ENCODE measurements at regions not wholly inside any gene's neighbourhood (a gene's known extent, or its start where the extent isn't known, plus 50 kb on each side); places are given as distances from the start of the nearest gene placed in this dataset.

DNA sequence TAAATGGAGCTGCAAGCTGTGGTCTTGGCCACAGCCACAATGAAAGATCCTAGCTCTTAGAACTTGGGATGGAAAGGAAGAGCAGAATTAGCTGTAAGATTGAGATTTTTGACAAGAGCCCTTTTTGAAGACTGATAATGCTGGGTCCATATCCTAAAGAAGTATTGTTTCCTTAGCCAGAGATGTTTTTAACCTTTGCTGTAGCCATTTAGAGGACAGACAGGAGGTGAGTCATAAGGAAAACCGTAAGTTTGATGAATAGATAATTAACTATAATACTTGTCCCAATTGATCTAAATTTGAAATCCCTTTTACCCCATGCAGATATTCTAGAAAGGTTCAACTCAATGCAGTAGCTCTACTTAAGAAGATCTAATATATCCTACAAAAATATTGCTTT lies 213.7 kb downstream of the HTR1B start:
- Histone ChIP-seq H3K4me3 (ENCODE audit: low read length in 2 of 2) (no peak overlapping the region), H2BK120ac (ENCODE audit: low read depth, low read length) (no peak overlapping the region), H3K23ac (ENCODE audit: low read depth, low read length, poor library complexity) (no peak overlapping the region), H3K14ac (ENCODE audit: low read length) (no peak overlapping the region), H4K91ac (ENCODE audit: low read depth, low read length, poor library complexity) (no peak overlapping the region), H3K4me1 (ENCODE audit: control insufficient read depth in 2 of 2, insufficient read depth in 1 of 2, low read depth in 1 of 2, low read length in 2 of 2) (no peaks in the 10 kb centered on the region), H3K27me3 (ENCODE audit: control insufficient read depth in 3 of 3, insufficient read depth in 3 of 3, low read depth in 1 of 3, low read length in 3 of 3) (no peaks in the 10 kb centered on the region), H3K4me2 (ENCODE audit: insufficient read depth, low read length, poor library complexity, severe bottlenecking) (no peak overlapping the region), H3K18ac (ENCODE audit: low read length) (no peak overlapping the region), H3K27ac (replicated peaks; ENCODE audit: low read length) (no peak overlapping the region), H2BK5ac (ENCODE audit: low read length) (no peak overlapping the region), H4K8ac (ENCODE audit: low read depth, low read length) (no peak overlapping the region), H3K36me3 (replicated peaks in 1 of 2; ENCODE audit: control insufficient read depth in 2 of 2, insufficient read depth in 2 of 2, low read length in 2 of 2) (no peaks in the 10 kb centered on the region), H2AK5ac (ENCODE audit: low read depth, low read length) (no peak overlapping the region), H3K4ac (ENCODE audit: low read length) (no peak overlapping the region), H3K9ac (ENCODE audit: low read depth, low read length, poor library complexity) (no peak overlapping the region), H2AFZ (ENCODE audit: low read length) (no peak overlapping the region), H2BK12ac (ENCODE audit: low read length) (no peak overlapping the region), H2BK15ac (ENCODE audit: low read length) (no peak overlapping the region), H3K9me3 (replicated peaks in 1 of 2; ENCODE audit: control insufficient read depth in 2 of 2, insufficient read depth in 1 of 2, low read depth in 1 of 2, low read length in 2 of 2) (no peaks in the 10 kb centered on the region), H3K79me1 (ENCODE audit: low read depth, low read length) (no peaks in the 10 kb centered on the region)
- DNase-seq (ENCODE audit: low spot score), result no peak
- WGBS, 2 donors (ENCODE audit: extremely low coverage in 2 of 2, insufficient read length in 2 of 2, insufficient replicate concordance in 1 of 2), result no CpG with 5 or more reads among the region's 1 CpG

DNA sequence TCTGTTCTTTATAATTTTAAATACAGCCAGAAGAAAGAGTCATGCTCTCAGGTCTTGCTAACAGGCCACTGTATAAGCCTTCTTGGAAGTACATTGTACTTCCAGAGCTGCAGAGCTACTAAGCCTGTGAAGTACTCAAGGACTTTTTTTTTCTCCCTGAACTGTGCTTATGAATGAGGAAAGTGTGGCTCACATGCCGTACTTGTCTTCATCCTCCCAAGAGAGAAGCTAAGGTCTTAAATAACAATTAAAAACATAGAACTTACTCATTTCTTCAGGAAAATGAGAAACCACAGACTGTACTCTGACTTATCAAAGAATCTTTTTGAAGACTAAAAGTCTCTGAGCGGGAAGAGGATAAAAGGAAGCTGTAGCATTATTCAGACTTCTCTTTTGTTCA lies 218.3 kb downstream of the HTR1B start:
- H3K23ac ChIP-seq (ENCODE audit: low read depth, low read length, poor library complexity), result no peak overlapping the region
- no peak overlapping the region for H3K14ac ChIP-seq (ENCODE audit: low read length)
- H2AK5ac ChIP-seq (ENCODE audit: low read depth, low read length), result no peak overlapping the region
- H3K9ac ChIP-seq (ENCODE audit: low read depth, low read length, poor library complexity), result no peak overlapping the region
- H3K18ac ChIP-seq (ENCODE audit: low read length), result no peak overlapping the region
- no peaks in the 10 kb centered on the region for H3K27me3 ChIP-seq (ENCODE audit: control insufficient read depth in 3 of 3, insufficient read depth in 3 of 3, low read depth in 1 of 3, low read length in 3 of 3)
- H3K4me2 ChIP-seq (ENCODE audit: insufficient read depth, low read length, poor library complexity, severe bottlenecking), result no peak overlapping the region
- H3K9me3 ChIP-seq (replicated peaks in 1 of 2; ENCODE audit: control insufficient read depth in 2 of 2, insufficient read depth in 1 of 2, low read depth in 1 of 2, low read length in 2 of 2), result no peaks in the 10 kb centered on the region
- no peak overlapping the region for H4K91ac ChIP-seq (ENCODE audit: low read depth, low read length, poor library complexity)
- H3K4me3 ChIP-seq (ENCODE audit: low read length in 2 of 2), result no peak overlapping the region
- H4K8ac ChIP-seq (ENCODE audit: low read depth, low read length), result no peak overlapping the region
- DNase-seq (ENCODE audit: low spot score), result no peak
- H2BK5ac ChIP-seq (ENCODE audit: low read length), result no peak overlapping the region
- H3K27ac ChIP-seq (replicated peaks; ENCODE audit: low read length), result no peak overlapping the region
- no CpG with 5 or more reads among the region's 2 CpGs for WGBS, 2 donors (ENCODE audit: extremely low coverage in 2 of 2, insufficient read length in 2 of 2, insufficient replicate concordance in 1 of 2)
- no peaks in the 10 kb centered on the region for H3K4me1 ChIP-seq (ENCODE audit: control insufficient read depth in 2 of 2, insufficient read depth in 1 of 2, low read depth in 1 of 2, low read length in 2 of 2)
- no peak overlapping the region for H3K4ac ChIP-seq (ENCODE audit: low read length)
- no peak overlapping the region for H2BK120ac ChIP-seq (ENCODE audit: low read depth, low read length)
- H2BK12ac ChIP-seq (ENCODE audit: low read length), result no peak overlapping the region
- no peaks in the 10 kb centered on the region for H3K79me1 ChIP-seq (ENCODE audit: low read depth, low read length)
- no peaks in the 10 kb centered on the region for H3K36me3 ChIP-seq (replicated peaks in 1 of 2; ENCODE audit: control insufficient read depth in 2 of 2, insufficient read depth in 2 of 2, low read length in 2 of 2)
- H2AFZ ChIP-seq (ENCODE audit: low read length), result no peak overlapping the region
- no peak overlapping the region for H2BK15ac ChIP-seq (ENCODE audit: low read length)

GRCh38 chr6:77231438-77232305 lies 231.6 kb downstream of the HTR1B start:
- WGBS, 2 donors (ENCODE audit: extremely low coverage in 2 of 2, insufficient read length in 2 of 2, insufficient replicate concordance in 1 of 2), result no CpG with 5 or more reads among the region's 1 CpG
- Histone ChIP-seq H3K27me3 (ENCODE audit: control insufficient read depth in 3 of 3, insufficient read depth in 3 of 3, low read depth in 1 of 3, low read length in 3 of 3) (no peaks in the 10 kb centered on the region), H2BK15ac (ENCODE audit: low read length) (no peak overlapping the region), H3K4ac (ENCODE audit: low read length) (no peak overlapping the region), H3K14ac (ENCODE audit: low read length) (no peak overlapping the region), H3K79me1 (ENCODE audit: low read depth, low read length) (no peaks in the 10 kb centered on the region), H3K23ac (ENCODE audit: low read depth, low read length, poor library complexity) (no peak overlapping the region), H3K9ac (ENCODE audit: low read depth, low read length, poor library complexity) (no peak overlapping the region), H2AK5ac (ENCODE audit: low read depth, low read length) (no peak overlapping the region), H2BK5ac (ENCODE audit: low read length) (no peak overlapping the region), H2AFZ (ENCODE audit: low read length) (no peak overlapping the region), H3K27ac (replicated peaks; ENCODE audit: low read length) (peak overlapping the region; percentile 59), H3K36me3 (replicated peaks in 1 of 2; ENCODE audit: control insufficient read depth in 2 of 2, insufficient read depth in 2 of 2, low read length in 2 of 2) (no peaks in the 10 kb centered on the region), H3K4me3 (ENCODE audit: low read length in 2 of 2) (no peak overlapping the region), H4K91ac (ENCODE audit: low read depth, low read length, poor library complexity) (no peak overlapping the region), H2BK120ac (ENCODE audit: low read depth, low read length) (no peak overlapping the region), H3K4me1 (ENCODE audit: control insufficient read depth in 2 of 2, insufficient read depth in 1 of 2, low read depth in 1 of 2, low read length in 2 of 2) (peaks cover 0 to 7% of the 10 kb centered on the region in 2 donors), H2BK12ac (ENCODE audit: low read length) (no peak overlapping the region), H4K8ac (ENCODE audit: low read depth, low read length) (no peak overlapping the region), H3K9me3 (replicated peaks in 1 of 2; ENCODE audit: control insufficient read depth in 2 of 2, insufficient read depth in 1 of 2, low read depth in 1 of 2, low read length in 2 of 2) (no peaks in the 10 kb centered on the region), H3K18ac (ENCODE audit: low read length) (peak overlapping the region; percentile 28), H3K4me2 (ENCODE audit: insufficient read depth, low read length, poor library complexity, severe bottlenecking) (no peak overlapping the region)
- DNase-seq (ENCODE audit: low spot score), result peak; percentile 24

- Histone ChIP-seq H2BK120ac (ENCODE audit: low read depth, low read length) (no peak overlapping the region), H4K91ac (ENCODE audit: low read depth, low read length, poor library complexity) (no peak overlapping the region), H3K23ac (ENCODE audit: low read depth, low read length, poor library complexity) (no peak overlapping the region), H3K14ac (ENCODE audit: low read length) (no peak overlapping the region), H2BK12ac (ENCODE audit: low read length) (no peak overlapping the region), H3K9me3 (replicated peaks in 1 of 2; ENCODE audit: control insufficient read depth in 2 of 2, insufficient read depth in 1 of 2, low read depth in 1 of 2, low read length in 2 of 2) (no peaks in the 10 kb centered on the region), H3K4me3 (ENCODE audit: low read length in 2 of 2) (no peak overlapping the region), H2AFZ (ENCODE audit: low read length) (no peak overlapping the region), H3K18ac (ENCODE audit: low read length) (no peak overlapping the region), H3K36me3 (replicated peaks in 1 of 2; ENCODE audit: control insufficient read depth in 2 of 2, insufficient read depth in 2 of 2, low read length in 2 of 2) (no peaks in the 10 kb centered on the region), H2AK5ac (ENCODE audit: low read depth, low read length) (no peak overlapping the region), H2BK15ac (ENCODE audit: low read length) (no peak overlapping the region), H3K4me2 (ENCODE audit: insufficient read depth, low read length, poor library complexity, severe bottlenecking) (no peak overlapping the region), H3K9ac (ENCODE audit: low read depth, low read length, poor library complexity) (no peak overlapping the region), H3K4me1 (ENCODE audit: control insufficient read depth in 2 of 2, insufficient read depth in 1 of 2, low read depth in 1 of 2, low read length in 2 of 2) (peaks cover 0 to 7% of the 10 kb centered on the region in 2 donors), H3K27ac (replicated peaks; ENCODE audit: low read length) (no peak overlapping the region), H3K4ac (ENCODE audit: low read length) (no peak overlapping the region), H4K8ac (ENCODE audit: low read depth, low read length) (no peak overlapping the region), H3K27me3 (ENCODE audit: control insufficient read depth in 3 of 3, insufficient read depth in 3 of 3, low read depth in 1 of 3, low read length in 3 of 3) (no peaks in the 10 kb centered on the region), H3K79me1 (ENCODE audit: low read depth, low read length) (no peaks in the 10 kb centered on the region), H2BK5ac (ENCODE audit: low read length) (no peak overlapping the region)
- no peak for DNase-seq (ENCODE audit: low spot score)
Measured at GRCh38 chr6:77228279-77228678, 235.0 kb downstream of the HTR1B start.

Data from neuronal stem cell (in vitro differentiated cells).